ENCODE measurements at regions not wholly inside any gene's neighbourhood (a gene's known extent, or its start where the extent isn't known, plus 50 kb on each side); places are given as distances from the start of the nearest gene placed in this dataset.

- no peak for TF ChIP-seq CTCF (conservative IDR thresholded peaks at IDR 0.05 in 1 of 2, IDR thresholded peaks at IDR 0.05 in 1 of 2; ENCODE audit: extremely low read depth in 1 of 2, insufficient read depth in 1 of 2, low read depth in 1 of 2, low read length in 2 of 2)
- no peak for TF ChIP-seq EZH2 (IDR thresholded peaks at IDR 0.05; ENCODE audit: borderline replicate concordance, low read length)
These were observed 148.5 kb upstream of the PDE10A start for GRCh38 chr6:165811512-165811911.

All from mammary epithelial cell (primary cell).